T-helper 2 cell (primary cell): ENCODE measurements at regions not wholly inside any gene's neighbourhood (a gene's known extent, or its start where the extent isn't known, plus 50 kb on each side); places are given as distances from the start of the nearest gene placed in this dataset.
"Not testable (repeated sequence)": the region's sequence is repeated elsewhere in the genome, so short reads cannot be mapped to it uniquely, and the experiment has no call there.

Experiments used
- DNase-seq, 5 experiments: peaks; one replicate each; pipeline versions ENCODE4 v3.0.0 to v3.0.0-alpha.2; 2012 to 2022

- no peak for DNase-seq
These were observed 314.9 kb upstream of the ATP11B start for GRCh38 chr3:182478369-182478768.

- no peak for DNase-seq
These were observed 313.6 kb upstream of the ATP11B start for GRCh38 chr3:182479419-182480336.

GRCh38 chr3:182482705-182483104 lies 310.6 kb upstream of the ATP11B start:
- no peak for DNase-seq

- no peak for DNase-seq
These were observed 308.6 kb upstream of the ATP11B start for GRCh38 chr3:182484682-182485081.

- no peak for DNase-seq
These were observed 308.0 kb upstream of the ATP11B start for GRCh38 chr3:182485301-182485700.

- no peak for DNase-seq
These were observed 306.8 kb upstream of the ATP11B start for GRCh38 chr3:182486463-182486862.

- DNase-seq, result no peak
These were observed 306.2 kb upstream of the ATP11B start for GRCh38 chr3:182487143-182487542.

- DNase-seq, result no peak
These were observed 305.7 kb upstream of the ATP11B start for GRCh38 chr3:182487611-182488010.

GRCh38 chr3:182490596-182491491 lies 302.5 kb upstream of the ATP11B start:
- DNase-seq, result no peak

- DNase-seq, result no peak
These were observed 301.7 kb upstream of the ATP11B start for GRCh38 chr3:182491577-182491976.

- no peak for DNase-seq
These were observed 300.8 kb upstream of the ATP11B start for GRCh38 chr3:182492536-182492935.

- no peak for DNase-seq
These were observed 293.0 kb upstream of the ATP11B start for GRCh38 chr3:182500289-182500688.

GRCh38 chr3:182501856-182502255 lies 291.4 kb upstream of the ATP11B start:
- DNase-seq, result no peak

GRCh38 chr3:182503401-182503800 lies 289.9 kb upstream of the ATP11B start:
- no peak for DNase-seq

- DNase-seq, result no peak
These were observed 284.2 kb upstream of the ATP11B start for GRCh38 chr3:182508919-182509711.

- DNase-seq, result peak in 1 of 5 experiments; percentile 27
These were observed 283.4 kb upstream of the ATP11B start for GRCh38 chr3:182509844-182510460.

- DNase-seq, result no peak
These were observed 278.9 kb upstream of the ATP11B start for GRCh38 chr3:182514236-182514964.

GRCh38 chr3:182516597-182517336 lies 276.5 kb upstream of the ATP11B start:
- no peak for DNase-seq

GRCh38 chr3:182519569-182519968 lies 273.7 kb upstream of the ATP11B start:
- DNase-seq, result no peak

GRCh38 chr3:182521339-182521738 lies 272.0 kb upstream of the ATP11B start:
- no peak for DNase-seq

GRCh38 chr3:182523424-182523823 lies 269.9 kb upstream of the ATP11B start:
- DNase-seq, result not testable (repeated sequence)
